Umbilical cord (tissue), 1 donor: ENCODE measurements at regions not wholly inside any gene's neighbourhood (a gene's known extent, or its start where the extent isn't known, plus 50 kb on each side); places are given as distances from the start of the nearest gene placed in this dataset.
"Not testable (repeated sequence)": the region's sequence is repeated elsewhere in the genome, so short reads cannot be mapped to it uniquely, and the experiment has no call there.

Source experiments
- DNase-seq: peaks from one replicate; pipeline ENCODE4 v3.0.0-alpha.2; 2015; ENCODE audit warnings: low spot score

DNA sequence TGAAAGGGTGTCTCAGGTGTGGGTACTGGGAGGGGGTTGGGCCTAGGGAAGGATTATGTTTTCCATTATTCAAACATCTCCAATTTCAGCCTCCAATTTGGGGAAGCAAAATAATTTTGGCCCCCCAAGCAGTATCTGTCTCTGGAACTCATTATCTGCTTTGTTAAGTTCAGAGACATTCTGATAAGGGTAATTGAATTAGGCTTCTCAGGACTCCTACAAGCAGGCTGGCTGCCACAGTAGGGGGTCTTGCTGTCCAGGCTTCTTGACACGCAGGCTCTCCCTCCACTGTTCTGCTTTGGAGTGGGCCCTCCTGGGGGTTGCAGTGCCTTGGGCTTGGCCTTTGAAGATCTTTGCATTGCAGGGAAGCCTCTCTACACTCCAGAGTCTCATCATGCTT, 108.1 kb upstream of the SIX2 start:
- DNase-seq, result no peak

DNA sequence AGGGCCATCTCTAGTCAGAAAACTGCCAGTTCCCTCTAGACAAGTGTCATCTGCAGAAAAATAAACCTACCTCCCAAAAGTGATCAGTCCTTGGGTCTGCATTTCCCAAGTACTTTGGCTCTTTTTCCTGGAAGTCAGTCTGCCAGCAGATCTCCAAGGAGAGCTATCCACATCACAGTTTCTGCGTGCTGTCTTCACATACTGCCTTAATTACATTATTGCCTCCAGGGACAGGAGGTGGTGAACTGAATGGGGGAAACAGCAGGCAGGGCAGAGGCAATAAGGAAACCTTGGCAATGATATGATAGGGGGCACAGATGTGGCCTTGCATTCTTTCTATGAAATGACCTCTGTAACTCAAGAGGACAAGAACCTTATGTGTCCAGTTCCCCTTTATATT, 105.9 kb upstream of the SIX2 start:
- no peak for DNase-seq

DNA sequence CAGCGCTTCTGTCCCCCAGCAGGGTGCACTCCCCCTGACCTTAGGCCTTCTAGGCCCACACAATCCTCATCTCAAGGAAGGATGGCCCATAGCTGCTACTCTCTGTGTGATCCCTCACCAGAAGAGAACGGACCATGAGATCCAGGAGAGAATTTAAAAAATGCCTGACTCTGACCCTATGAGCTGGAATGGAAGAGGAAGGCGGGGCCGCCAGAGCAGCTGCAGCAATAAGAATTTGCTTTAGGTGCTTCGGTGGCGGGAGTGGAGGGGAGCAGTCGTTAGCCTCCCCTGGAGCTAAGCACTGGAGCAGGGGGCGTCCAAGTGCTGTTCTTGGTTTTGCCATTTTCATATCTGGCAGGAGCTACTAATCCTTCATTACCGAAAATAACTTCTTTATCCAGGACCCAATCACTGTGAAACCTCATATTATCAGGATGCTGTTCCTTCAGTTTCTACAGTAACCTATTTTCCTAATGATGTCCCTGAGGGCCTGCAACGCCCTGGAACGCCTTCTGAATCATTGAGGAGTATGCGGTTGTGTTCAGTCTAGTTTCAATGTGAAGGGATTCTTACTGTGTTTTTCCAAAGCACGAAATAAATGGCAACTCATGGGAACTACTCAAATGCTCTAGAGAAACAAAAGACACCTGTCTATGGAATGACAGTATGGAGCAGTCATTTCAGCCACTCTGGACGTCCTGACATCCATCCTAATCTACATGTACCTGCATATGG, 105.1 kb upstream of the SIX2 start:
- no peak for DNase-seq

DNA sequence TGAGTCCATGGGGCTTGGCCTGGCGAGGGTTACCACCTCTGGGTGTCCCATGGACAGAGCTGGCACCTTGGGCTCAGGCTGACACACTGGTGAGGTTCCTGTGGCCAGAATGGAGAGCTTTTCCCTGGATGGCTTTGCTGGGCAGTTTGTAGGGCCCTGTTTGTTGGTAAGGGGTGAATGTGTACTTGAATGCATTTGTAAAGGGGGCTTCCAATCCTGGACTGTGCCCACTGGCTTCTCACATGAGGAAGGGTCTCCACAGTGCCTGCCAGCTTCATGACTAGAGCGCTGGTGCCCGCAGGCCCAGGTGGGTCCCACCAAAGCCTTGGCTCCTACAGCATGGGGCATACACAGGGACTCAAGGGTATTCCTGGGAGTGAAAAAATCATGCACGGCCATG, 103.5 kb upstream of the SIX2 start:
- no peak for DNase-seq

DNA sequence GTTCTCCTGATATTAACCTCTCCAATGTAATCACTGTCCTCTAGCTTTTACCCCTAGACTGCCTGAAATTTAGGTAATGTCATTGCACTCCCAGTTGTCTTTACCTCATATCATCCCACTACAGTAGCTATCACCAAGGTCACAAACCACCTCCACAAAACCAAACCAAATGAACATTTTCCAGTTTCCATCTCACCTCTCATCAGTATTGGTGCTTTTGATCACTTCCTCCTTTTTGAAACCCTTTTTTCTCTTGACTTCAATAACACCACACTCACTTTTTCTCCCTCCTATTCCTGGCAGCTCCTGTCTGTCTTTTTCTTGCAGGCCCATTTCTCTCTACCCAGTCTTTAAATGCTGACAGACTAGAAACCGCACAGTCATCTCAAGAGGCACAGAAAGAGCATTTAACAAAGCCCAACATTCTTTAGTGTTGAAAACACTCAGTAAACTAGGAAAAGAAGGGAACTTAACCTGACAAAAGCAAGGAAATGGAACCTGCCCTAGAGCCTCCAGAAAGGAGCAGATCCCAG, 95.9 kb upstream of the SIX2 start:
- DNase-seq, result no peak

DNA sequence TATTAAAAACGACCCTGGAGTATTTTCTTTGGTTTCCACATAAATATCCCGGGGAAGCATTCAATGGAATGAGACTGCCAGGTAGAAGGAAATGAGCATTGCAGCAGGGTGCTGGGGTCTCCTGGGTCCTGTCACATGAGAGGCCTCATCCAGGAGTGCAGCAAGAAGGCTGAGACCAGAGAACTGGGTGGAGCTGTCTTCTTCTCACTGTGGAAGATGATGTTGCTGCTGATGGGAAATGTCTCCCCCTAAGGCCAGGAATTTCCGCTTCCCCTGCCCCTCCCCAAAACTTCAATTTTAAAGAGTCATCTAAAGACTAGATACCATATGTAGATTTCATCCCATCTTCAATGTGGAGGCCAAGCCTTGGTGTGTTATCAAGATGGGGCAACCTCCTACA, 95.2 kb upstream of the SIX2 start:
- no peak for DNase-seq

DNA sequence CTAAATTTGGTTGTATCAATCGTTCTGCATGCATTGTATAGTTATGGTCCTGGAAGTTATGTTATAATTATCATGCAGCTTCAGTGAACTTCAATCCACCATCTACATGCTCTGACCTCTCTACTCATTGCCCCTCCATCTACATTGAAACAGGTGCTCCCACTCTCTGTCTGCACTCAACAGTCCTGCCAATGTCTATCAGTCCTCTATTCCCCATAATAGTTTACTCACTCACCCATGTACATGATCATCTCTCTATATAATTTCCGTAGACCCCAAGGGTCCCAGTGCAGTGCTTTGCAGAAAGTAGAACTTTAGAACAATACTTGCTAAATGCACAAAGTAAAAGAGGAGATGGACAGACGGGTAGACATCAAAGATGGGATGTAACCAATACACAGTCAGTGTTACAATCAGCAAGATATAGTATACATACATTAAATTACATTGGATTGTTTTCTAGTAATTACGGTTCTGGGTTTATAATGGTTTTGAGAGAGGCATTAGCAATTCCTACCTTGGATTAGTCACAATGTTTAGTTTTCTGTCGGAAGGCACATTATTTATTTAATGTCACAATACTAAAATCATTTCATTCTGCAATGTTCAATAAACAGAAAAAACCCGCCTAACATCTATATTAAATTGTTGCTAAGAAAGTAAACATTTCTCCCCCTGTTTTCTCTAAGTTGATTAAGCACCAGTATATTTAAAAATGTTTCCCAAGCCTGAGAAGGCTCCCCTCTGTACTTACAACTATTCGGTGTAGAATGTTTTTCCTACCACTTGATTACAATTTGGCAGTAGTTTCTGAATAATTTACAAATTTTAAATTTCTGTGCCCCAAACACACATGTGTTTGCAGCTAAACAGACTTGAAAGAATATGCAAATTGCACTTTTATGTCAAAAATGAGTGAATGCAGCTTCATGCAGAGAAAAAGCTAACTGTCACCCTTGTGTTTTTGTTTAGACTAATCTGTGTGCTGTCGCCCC, 94.4 kb upstream of the SIX2 start:
- no peak for DNase-seq

DNA sequence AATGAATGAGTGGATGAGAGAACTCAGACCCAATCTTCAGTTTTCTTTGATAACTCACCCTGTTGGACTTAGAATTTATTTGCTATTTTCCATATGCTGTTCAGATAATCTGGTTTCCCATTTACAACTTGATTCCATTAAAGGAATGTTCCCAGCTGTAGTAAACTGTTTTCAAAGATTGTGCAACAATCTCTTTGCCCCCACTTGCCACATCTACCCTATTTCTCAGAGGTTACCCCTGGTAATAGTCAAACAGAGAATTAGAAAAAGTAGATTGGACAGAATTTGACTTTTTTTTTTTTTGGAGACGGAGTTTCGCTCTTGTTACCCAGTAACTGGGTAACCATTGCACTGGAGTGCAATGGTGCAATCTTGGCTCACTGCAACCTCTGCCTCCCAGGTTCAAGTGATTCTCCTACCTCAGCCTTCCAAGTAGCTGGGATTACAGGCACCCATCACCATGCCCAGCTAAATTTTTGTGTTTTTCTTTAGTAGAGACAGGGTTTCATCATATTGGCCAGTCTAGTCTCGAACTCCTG, 93.4 kb upstream of the SIX2 start:
- no peak for DNase-seq

DNA sequence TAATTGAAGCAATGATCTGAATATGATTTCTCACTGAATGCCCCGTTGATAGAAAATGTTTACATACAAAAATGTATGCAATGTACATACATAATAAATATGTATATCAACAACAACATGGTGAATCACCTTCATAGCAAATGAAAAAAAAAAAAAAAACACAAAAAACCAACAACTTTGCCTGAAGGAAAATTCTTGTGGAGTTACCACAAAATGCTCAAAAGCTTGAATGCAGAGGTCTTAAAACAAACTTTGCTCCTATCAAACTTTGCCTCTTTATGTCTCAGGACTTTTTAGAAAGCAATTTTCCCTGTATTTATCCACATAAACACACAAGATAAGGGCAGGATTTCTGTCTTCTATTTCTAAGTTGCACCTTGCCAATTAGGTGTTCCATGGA, 92.9 kb upstream of the SIX2 start:
- DNase-seq, result no peak

DNA sequence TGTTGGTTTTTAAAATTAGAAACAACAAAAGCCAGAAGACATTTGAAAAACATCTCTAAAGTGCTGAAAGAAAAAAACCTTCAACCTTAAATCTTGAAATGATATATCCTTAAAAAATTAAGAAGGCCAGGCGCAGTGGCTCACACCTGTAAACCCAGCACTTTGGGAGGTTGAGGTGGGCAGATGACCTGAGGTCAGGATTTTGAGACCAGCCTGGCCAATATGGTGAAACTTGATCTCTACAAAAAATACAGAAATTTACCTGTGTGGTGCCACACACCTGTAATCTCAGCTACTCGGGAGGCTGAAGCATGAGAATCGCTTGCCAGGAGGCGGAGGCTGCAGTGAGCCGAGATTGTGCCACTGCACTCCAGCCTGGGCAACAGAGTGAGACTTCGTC, 87.7 kb upstream of the SIX2 start:
- no peak for DNase-seq

DNA sequence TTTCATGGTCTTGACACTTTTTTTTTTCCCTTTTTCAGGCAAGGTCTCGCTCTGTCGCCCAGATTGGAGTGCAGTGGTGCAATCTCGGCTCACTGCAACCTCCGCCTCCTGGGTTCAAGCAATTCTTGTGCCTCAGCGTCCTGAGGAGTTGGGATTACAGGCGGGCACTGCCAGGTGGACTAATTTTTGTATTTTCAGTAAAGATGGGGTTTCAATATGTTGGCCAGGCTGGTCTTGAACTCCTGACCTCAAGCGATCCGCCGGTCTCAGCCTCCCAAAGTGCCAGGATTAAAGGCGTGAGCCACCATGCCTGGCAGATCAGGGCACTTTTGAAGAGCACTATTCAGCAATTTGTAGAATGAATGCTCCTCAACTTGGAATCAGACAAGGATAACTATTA, 86.8 kb upstream of the SIX2 start:
- not testable (repeated sequence) for DNase-seq

DNA sequence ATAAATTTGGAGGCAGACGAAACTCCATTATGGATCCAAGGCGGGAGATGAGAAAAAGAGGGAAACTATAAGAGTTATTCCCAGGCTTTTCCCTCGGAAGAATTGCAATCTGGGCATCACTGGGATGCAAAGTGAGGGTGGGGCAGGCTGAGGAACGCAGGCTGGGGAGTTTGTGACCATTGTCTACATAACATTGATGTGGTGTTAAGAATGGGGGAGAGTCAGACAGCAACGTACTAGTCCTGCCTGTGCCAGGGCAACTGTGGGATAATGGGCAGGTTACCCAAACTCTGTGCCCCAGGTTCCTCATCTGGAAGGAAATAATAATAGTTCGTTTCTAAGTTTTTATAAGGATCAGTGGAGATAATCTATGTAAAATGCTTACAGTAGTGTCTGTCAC, 84.4 kb upstream of the SIX2 start:
- DNase-seq, result no peak

DNA sequence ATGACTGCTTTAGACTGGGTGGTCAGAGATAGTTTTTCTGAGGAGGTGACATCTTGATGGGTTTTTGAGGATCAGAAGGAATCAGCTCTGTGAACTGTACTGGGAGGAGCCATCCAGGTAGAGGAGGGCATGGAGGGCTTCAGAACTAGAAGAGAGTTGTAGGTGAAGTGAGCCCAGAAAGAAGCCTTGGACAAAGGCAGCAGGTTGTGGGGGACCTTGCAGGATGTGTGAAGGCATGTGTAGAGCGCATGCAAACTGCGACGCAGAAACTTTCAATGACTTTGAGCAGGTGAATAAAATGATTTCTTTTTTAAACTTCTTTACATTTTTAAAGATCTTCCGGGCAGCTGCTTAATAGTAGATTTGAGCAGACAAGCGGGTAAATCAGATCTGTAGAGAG, 83.9 kb upstream of the SIX2 start:
- DNase-seq, result no peak

DNA sequence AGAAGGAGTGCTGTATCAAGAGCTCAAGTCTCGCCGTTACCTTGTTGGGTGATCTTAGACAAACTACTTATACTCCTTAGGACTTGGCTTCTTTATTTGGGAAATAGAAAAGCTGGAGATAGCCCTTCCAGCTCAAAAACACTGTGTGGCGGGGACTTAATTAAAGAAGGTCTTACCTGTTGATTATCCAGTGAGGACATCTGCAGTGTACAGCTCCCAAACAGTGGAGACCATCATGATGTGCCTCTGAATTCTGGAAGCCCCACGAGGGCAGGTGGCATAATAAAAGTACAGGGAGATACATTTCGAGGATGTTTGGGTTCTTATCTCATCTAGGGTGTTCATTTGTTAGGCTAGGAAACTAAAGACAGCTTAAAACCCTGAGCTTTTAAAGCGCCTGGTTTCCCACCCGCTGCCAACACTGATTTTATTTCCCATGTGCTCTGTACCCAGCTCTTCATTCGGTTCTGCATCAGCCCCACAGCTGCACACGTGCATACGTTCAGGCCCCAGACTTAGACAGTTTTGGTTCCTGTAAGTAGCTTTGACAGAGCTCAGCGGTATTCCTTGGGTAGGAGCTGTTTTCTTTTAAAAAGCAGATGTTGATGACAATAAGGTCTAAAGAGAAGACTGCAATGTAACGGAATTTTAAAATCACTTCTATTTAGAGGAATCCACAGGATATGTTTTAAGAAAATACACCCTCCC, 80.5 kb upstream of the SIX2 start:
- no peak for DNase-seq

DNA sequence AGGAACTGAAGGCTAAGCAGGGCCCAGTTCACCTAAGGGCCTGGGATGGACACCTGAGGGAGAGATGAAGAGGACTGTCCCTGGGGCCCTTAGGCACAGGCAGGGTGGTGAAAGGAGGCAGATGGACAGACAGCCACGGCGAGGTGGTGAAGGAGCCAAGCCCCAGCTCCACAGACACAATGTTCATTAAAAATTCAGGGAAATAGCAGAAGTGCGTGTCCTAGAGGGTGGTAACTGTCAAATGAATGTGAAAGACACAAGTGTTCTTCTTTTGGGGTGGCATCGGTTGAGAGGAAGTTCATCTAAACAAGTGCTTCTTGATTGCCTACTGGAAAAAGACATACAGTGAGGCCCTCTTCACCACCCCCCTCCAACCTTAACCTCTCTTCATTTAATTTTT, 76.2 kb upstream of the SIX2 start:
- no peak for DNase-seq

DNA sequence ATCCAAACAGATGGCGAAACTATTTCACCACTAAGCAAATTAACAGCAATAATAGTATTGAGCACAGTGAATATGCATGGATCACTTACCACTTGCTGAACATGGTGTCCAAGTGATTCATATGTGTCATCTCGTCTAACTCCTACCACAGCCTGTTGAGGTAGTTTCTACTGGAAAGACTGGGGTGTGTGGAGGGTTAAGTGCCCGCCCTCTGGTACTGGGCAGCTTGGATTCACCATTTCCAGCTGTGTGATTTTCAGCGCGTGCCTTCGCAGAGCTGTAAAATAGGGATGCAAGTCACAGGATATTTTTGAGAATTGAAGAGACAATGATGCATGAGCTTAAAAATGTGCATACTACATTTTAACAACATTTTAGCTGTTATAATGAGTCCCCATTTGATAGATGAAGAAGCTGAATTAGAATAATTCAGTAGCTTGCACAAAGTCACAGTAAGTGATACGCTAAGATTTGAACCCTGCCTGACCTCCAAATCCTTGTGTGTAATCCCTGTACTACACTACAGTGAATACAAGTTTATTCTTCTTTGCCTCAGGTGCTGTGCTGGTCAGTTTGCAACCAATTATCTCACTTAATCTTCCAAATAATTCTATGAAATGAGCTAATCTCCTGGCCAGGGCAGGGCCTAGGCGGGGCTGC, 75.2 kb upstream of the SIX2 start:
- no peak for DNase-seq

DNA sequence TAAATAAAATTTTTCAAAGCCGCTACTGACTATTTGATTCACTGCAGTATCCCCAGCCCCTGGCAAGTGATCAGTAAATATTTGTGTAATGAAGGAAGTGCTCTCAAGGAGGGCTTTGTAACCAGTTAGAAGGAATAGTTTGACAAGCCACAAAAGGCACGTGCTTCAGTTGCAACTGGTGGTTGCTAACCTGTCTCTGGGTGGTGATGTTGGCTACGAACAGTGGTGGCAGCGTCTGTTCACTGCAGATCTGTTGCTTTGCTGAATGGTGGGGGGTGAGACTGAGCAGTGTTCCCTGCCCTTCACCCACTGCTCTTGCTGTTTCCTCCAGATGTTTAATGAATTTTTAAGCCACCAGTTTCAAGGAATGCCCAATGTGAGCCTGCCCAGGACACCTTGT, 73.9 kb upstream of the SIX2 start:
- DNase-seq, result no peak

DNA sequence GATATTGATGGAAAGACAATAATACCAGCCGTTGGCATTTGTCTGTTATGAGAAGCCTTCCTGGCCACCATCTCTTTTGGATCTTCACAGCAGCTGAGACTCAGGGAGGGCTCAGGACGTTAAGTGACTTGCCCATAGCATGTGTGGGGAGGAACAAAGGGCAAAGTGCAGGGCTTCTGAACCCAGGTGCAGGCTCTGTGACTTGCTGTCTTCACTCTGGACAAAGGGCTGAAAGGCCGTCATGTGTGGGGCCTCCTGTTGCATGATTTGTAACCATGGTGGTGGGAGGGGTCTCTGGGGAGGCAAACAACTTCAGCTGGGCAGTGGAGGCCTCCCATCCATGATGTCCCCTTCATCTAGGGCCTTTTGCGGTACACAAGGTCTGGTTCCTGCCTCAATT, 65.5 kb upstream of the SIX2 start:
- no peak for DNase-seq

DNA sequence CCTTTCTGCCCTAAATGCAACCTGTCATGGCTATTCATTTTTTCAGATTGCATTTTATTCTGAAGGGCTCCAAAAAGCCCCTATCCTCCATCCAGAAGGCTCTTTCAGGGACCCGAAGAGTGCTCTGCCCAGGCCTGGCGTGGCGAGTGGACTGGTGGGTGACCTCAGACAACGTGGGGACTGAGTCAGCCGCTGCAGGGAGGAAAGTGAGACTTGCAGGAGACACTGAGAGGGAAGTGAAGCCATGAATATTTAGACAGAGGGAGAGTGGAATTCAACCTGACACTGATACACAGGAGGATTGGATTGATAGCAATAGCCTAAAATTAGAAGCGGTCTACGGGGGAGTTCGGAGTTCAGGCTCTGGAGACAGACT, 63.6 kb upstream of the SIX2 start:
- DNase-seq, result no peak

DNA sequence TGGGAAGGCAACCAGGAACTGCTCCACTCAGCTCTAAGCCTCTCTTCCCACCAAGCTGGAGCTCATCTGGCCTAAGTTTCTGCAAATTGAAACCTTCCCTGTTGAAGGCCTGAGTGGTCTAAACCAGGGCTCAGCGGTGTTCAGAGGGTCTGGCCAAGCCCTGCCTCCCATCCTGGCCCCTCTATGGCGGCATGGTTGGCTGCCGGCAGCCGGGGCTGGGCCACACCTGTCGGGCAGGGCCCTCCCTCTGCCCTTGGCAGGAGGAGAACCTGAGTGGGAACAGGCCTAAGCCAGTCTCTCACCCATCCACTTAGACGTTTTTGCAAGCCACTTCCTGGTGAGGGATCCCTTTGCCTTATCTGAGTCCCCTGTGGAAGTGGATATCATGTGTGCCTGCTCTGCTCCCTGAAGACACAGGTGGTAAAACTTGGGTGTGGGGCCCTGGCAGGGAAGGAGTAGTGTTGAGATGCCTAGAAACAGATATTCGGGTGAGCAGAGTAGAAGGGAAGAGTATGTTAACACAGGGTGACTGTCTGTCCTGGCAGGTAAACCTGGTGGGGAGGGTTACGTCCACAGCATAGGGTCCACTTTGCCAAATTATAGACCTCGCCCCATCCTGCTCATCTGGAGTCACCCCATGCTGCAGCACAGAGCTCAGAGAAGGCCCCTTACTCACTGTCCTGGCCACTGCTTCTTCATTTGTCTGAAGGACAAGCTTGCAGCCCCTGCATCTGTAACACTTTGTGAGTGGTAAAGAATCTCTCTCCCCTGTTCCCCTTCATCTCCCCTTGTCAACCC, 63.0 kb upstream of the SIX2 start:
- no peak for DNase-seq
